ENCODE measurements at regions not wholly inside any gene's neighbourhood (a gene's known extent, or its start where the extent isn't known, plus 50 kb on each side); places are given as distances from the start of the nearest gene placed in this dataset.

DNA sequence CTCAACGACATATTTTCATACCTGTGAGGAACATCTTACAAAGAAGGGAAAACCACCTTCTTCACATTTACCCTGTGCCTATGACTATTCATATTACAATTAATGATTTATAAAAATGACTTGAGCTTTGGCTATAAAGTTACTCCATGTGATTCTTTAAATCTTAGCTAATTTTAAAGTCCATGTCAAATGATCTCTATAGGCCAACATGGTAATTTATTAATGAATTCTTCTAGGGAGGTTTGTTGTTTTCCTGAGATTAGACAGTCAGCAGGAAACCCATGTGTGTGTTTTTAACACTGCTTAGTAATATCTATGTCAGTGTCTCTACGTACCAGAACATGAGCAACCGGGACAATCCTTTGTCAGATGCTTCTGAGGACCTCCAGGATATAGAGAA, 307.3 kb downstream of the IPMK start:
- no peak overlapping the region for H3K4me3 ChIP-seq (ENCODE audit: low read depth, low read length)
- DNase-seq (ENCODE audit: low read depth), result no peak
- TF ChIP-seq CTCF (IDR thresholded peaks at IDR 0.05; ENCODE audit: insufficient read depth, low read length), result no peak

DNA sequence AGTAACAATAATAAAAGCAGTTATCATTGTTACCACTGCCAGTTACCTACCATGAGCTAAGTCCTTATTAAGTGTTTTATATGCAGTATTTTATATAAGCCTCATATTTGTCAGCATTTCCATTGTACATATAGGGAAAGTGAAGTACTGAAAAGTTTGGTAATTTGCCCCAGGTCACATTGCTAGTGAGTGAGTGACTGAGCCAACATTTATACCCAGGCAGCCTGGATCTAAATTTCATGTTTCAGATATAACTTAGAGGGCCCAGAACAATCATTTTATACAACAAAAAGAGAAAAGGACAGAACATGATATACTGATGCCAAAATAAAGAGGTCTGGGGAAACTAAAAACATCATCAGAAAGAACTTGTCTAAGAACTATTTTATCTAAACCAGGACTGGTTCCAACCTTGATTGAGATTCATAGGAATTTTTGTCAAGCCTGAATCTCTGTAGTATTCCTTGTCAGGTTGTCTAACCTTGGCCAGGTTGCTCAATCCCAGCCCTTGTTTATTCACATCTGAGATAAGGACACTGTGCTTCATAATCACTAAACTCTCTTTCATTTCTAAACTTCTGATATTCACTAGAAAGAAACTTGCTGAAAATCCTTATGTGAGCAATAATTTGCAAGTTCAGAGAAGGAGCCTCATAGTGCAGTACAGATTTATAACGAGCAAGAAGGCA, 308.2 kb downstream of the IPMK start:
- DNase-seq (ENCODE audit: low read depth), result no peak
- H3K4me3 ChIP-seq (ENCODE audit: low read depth, low read length), result no peak overlapping the region
- no peak for TF ChIP-seq CTCF (IDR thresholded peaks at IDR 0.05; ENCODE audit: insufficient read depth, low read length)

DNA sequence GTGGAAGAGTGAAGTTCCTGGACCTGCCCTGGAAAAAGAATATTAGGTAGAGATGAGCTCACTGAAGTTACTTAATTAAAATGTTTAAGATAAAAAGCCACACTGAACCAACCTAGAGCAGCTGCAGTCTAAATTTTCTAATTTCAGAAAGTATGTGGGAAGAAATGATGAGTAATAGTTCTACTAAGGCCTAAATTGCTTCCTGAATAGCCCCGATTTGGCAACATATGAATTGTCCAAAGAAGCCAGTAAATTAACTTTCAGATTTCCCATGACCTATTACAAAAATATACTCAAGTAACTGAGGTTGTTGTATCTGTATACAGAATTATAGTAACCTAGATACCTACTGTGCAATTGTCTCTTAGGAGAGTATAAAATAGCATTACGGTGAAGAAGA, 312.6 kb downstream of the IPMK start:
- DNase-seq (ENCODE audit: low read depth), result peak; percentile 12
- TF ChIP-seq CTCF (IDR thresholded peaks at IDR 0.05; ENCODE audit: insufficient read depth, low read length), result no peak

DNA sequence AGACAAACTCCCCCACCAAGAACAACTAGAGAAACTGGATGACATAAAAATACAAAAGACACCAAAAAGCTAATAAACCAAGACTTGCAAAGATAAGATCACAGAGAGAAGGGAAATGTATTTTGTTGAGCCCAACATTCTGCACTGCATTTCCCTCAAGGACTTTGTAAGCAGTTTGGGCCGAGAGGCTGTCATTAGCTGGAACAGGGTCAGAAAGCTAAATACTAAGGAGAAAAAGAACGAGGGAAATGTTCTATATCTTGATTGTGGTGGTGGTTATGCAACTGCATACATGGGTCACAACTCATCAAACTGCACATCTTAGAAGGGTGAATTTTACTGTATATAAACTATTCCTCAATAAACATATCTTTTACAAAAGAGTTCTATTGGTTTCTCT, 315.0 kb downstream of the IPMK start:
- DNase-seq (ENCODE audit: low read depth), result peak; percentile 8
- no peak for TF ChIP-seq CTCF (IDR thresholded peaks at IDR 0.05; ENCODE audit: insufficient read depth, low read length)
- H3K4me3 ChIP-seq (ENCODE audit: low read depth, low read length), result no peak overlapping the region

More for the DNA sequence above, 312.6 kb downstream of the IPMK start:
- H3K4me3 ChIP-seq (ENCODE audit: low read depth, low read length), result no peak overlapping the region

DNA sequence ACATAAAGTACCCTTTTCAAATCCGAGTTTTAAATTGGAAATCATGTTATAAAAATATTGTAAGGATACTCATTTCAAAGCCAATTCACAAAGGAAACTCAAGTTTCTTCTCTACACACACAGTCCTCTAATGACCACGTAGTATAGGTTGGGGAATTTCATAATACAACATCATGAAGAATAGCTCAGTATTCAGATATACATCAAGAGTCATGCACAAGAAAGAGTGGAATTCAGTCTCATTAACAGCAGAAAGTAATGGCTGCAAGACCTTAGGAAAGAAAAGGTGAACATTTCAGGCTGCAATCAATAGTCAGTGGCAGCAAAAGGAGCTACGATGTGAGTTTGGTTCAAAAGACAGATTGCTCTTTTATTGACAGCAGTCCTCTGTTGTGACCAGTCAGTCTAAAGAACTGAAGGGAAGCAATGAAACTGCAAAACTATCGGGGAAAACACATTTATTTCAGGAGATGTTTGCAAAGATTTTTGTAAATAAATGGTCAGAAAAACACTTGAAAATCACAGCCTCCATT, 317.2 kb downstream of the IPMK start:
- DNase-seq (ENCODE audit: low read depth), result no peak
- H3K4me3 ChIP-seq (ENCODE audit: low read depth, low read length), result no peak overlapping the region
- TF ChIP-seq CTCF (IDR thresholded peaks at IDR 0.05; ENCODE audit: insufficient read depth, low read length), result no peak

- H3K4me3 ChIP-seq (ENCODE audit: low read depth, low read length), result no peak overlapping the region
- TF ChIP-seq CTCF (IDR thresholded peaks at IDR 0.05; ENCODE audit: insufficient read depth, low read length), result no peak
- no peak for DNase-seq (ENCODE audit: low read depth)
These were observed 318.9 kb downstream of the IPMK start for GRCh38 chr10:57948796-57949195.

- no peak overlapping the region for H3K4me3 ChIP-seq (ENCODE audit: low read depth, low read length)
- no peak for DNase-seq (ENCODE audit: low read depth)
- TF ChIP-seq CTCF (IDR thresholded peaks at IDR 0.05; ENCODE audit: insufficient read depth, low read length), result no peak
These were observed 320.9 kb downstream of the IPMK start for GRCh38 chr10:57946833-57947232.

All from fibroblast of the aortic adventitia (primary cell).